GM18505 (cell line): ENCODE measurements at regions not wholly inside any gene's neighbourhood (a gene's known extent, or its start where the extent isn't known, plus 50 kb on each side); places are given as distances from the start of the nearest gene placed in this dataset.

Source experiments
- ATAC-seq: cut with Tn5 transposase; IDR thresholded peaks from one replicate; pipeline ENCODE4 v1.9.1; 2021; ENCODE audit not compliant: unreplicated experiment
- POLR2A ChIP-seq: IDR thresholded peaks from 4 replicates; pipeline ENCODE4 v1.6.1; 2011; ENCODE audit warnings: borderline replicate concordance; ENCODE audit not compliant: insufficient read depth, insufficient read length; ENCODE audit errors: extremely low read depth

- no peak for ATAC-seq
- no peak for TF ChIP-seq POLR2A
These were observed 318.6 kb downstream of the PLOD2 start for GRCh38 chr3:145842294-145842902.

DNA sequence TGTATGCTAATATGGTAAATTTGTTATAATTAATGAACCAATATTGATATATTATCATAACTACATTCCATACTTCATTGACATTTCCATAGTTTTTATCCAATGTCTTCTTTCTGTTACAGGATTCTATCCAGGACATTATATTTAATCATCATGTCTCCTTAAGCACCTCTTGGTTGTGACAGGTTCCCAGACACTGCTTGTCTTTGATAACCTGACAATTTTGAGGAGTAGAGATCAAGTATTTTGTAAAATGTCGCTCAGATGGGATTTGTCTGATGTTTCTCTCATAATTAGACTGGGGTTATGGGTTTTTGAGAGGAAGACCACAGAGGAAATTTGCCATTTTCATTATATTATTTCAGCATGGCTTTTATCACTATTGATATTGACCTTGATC, 317.4 kb downstream of the PLOD2 start:
- no peak for TF ChIP-seq POLR2A
- ATAC-seq = no peak

- TF ChIP-seq POLR2A = no peak
- ATAC-seq = no peak
These were observed 311.9 kb downstream of the PLOD2 start for GRCh38 chr3:145849115-145849514.

GRCh38 chr3:145854499-145854898, 306.5 kb downstream of the PLOD2 start:
- ATAC-seq = no peak
- TF ChIP-seq POLR2A = no peak

DNA sequence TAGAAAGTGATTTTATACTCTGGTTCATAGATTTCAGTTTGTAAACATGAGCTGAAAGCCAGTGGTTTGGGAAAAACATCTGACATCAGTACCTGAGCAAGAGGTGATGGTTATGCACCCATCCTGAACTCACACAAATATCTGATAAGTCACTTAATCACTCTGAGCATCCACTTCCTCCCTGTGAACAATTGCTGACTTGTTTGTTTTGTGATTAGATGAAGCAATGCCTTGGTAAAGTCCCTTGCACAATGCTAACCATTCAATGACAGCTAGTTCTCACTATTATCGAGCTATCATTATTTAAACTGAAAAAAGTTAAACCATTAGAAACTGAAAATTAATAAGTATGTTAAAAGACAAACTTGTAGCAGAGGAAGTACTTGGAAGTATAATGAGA, 303.0 kb downstream of the PLOD2 start:
- TF ChIP-seq POLR2A = no peak
- ATAC-seq = no peak

DNA sequence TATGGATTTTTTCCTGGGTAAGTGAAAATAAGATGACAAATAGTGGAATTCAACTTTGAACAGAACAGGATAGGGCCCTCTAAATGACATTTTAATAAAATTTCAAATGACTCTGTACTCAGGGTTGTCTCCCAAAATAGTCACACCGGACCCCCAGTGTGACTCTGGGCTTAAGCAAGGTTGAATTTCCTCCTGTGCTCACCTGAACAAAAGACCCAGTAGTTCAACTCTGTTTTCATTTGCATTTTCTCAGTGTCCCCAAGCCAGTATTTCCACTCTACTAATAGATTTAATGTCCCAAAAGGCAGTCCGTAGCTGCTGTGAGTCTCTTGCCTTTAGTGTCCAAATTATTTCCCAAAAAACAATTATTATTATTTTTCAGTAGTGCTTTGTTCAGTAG, 296.6 kb downstream of the PLOD2 start:
- TF ChIP-seq POLR2A = no peak

DNA sequence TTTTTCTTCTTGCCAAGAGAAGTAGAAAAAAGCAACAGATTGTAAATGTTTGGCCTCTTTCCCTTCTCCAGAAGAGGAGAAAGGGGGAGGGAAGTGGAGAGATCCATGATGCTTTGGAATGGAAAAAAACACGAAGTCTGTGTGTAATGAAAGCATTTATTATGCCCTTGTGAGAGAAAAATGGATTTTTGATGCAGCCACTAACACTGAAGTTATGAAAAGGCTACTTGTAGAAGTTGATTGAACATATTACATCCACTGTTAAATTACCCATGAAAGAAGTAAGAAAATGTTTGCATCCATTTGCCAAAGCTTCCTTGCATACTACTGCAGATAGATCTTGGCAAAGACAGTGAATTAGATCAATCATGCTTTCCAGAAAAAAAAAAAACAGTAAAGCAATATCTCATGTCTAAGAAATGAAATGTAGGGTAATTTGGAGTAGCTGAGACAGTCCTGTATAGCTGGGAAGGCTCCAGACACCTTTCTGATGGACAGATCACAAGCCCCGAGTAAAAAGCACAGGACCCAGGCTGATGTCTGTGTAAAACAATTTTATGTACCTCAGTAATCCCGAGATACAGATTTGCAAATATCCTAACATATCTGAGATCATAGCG, 295.5 kb downstream of the PLOD2 start:
- no peak for ATAC-seq
- no peak for TF ChIP-seq POLR2A

More for the DNA sequence above, 296.6 kb downstream of the PLOD2 start:
- no peak for ATAC-seq

DNA sequence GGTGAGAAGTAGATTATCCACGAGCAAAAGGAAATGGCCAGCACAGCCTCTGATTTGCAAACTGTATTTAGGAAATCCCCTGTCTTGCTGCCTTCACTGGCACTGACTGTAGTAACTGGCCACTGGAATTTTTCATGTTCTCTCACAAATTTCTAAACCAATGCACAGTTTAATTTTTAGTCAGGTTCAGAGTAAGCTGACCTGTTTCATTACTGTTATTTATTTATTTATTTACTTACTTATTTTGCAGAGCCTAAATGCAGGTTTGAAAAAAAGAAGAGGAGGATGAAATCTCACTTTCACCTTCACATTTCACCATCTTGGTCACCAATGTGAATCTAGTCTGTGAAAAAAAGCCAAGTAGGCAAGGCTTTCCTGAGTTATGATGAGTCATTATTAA, 291.0 kb downstream of the PLOD2 start:
- TF ChIP-seq POLR2A = no peak
- ATAC-seq = peak; percentile 57

- TF ChIP-seq POLR2A = no peak
- no peak for ATAC-seq
These were observed 278.5 kb downstream of the PLOD2 start for GRCh38 chr3:145882436-145882835.

- no peak for TF ChIP-seq POLR2A
- ATAC-seq = peak; percentile 49
These were observed 271.3 kb downstream of the PLOD2 start for GRCh38 chr3:145889730-145890129.

DNA sequence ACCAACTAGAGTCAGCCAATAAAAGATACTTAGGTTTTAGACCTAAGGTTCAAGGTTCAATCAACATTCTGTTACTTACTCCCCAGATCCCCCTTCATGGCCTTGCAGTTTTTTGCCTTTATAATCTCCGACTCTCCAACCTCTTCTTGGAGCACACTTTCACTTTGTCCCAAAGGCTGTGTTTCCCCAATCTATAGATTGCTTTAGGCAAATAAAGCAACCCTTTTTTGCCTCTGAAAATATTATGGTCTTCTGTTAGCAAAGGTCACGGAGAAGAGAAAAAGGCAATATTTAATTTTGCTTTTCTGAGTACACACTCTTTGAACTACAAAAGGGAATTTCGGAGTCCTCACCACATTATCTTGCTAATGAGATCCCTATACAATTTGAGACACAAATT, 268.1 kb downstream of the PLOD2 start:
- ATAC-seq = no peak

DNA sequence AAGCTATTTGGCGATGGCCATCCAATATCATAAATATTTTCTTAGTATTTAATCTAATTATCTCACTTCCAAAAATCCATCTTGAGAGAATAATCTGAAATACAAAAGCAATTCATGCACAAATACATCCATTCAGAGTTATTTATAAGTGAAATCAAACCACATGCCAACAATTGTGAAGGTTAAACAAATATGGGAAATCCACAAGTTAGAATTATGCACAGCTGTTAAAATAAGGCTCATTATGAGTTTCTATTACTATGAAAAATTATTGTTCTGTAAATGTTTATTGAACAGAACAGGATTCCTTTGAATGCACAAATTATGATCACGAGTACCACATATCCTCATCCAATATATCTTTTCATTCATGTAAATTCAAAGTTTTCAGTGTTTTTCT, 267.7 kb downstream of the PLOD2 start:
- no peak for ATAC-seq
- no peak for TF ChIP-seq POLR2A

More for the DNA sequence above, 268.1 kb downstream of the PLOD2 start:
- no peak for TF ChIP-seq POLR2A

DNA sequence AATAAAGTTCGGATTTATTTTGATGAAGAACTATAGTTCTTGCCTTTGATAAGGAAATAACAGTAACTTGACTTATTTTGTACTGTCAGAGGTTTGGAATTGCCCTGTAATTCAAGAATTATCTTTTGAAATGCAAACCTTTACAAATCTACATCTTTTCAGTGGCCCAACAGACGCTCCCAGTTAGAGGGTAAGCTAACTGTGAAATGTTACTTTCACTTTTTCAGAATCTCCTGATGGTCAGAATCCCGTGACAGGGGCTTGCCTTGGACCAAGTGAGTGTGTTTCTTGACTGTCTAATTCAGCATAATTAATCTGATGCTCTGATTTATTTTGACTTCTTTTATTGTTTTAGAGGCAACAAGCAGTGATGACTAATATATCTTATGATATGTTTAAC, 262.5 kb downstream of the PLOD2 start:
- TF ChIP-seq POLR2A = no peak
- ATAC-seq = no peak

DNA sequence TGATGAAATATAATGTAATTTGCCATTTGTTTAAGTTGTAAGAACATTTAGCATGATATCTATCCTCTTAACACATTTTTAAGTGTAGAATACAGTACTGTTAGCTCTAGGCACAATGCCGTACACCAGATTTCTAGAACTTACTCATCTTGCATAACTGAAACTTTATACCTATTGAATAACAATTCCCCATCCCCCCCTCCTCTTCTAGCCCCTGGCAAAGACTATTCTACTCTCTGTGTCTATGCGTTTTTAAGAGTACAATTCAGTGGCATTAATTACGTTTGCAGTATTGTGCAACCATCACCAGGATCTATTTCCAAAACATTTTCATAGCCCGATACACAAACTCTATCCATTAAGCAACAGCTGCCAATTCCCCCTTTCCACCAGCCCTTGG, 261.7 kb downstream of the PLOD2 start:
- no peak for TF ChIP-seq POLR2A
- ATAC-seq = no peak
